GM03348 (cell line): ENCODE measurements at regions not wholly inside any gene's neighbourhood (a gene's known extent, or its start where the extent isn't known, plus 50 kb on each side); places are given as distances from the start of the nearest gene placed in this dataset.
"Not testable (repeated sequence)": the region's sequence is repeated elsewhere in the genome, so short reads cannot be mapped to it uniquely, and the experiment has no call there.

Experiments
- DNase-seq: peaks from one replicate; pipeline ENCODE4 v3.0.0; 2012; ENCODE audit warnings: low spot score

GRCh38 chr13:59416561-59416960, 747.2 kb downstream of the DIAPH3 start:
- DNase-seq, result no peak

GRCh38 chr13:59422646-59423045, 741.1 kb downstream of the DIAPH3 start:
- DNase-seq, result no peak

DNA sequence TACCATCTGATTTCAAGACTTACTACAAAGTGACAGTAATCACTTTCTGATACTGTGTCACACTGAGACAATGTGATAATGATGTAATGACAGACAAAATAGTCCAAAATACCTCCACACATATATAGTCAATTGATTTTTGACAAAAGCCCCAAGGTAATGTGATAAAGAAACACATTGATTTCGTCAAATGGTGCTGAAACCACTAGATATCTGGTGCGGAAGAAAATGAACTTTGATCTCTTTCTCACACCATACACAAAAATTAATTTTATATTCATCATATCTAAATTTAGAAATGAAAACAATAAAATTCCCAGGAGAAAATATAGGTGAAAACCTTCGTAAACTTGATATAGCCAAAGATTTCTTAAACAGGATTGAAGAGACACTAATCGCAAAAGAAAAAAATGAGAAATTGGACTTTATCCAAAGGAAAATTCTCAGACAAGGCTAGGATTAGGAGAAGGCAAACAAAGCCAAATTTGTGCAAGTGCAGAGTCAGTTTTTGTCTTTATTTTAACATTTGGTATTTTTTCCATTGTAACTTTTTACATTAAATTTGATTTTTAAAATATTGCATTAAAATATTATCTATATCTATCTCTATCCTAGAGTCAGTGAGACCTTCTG, 739.9 kb downstream of the DIAPH3 start:
- DNase-seq, result no peak

- no peak for DNase-seq
Measured at GRCh38 chr13:59424661-59425060, 739.1 kb downstream of the DIAPH3 start.

- DNase-seq, result no peak
Measured at GRCh38 chr13:59425211-59425741, 738.5 kb downstream of the DIAPH3 start.

- DNase-seq, result no peak
Measured at GRCh38 chr13:59435024-59435423, 728.7 kb downstream of the DIAPH3 start.

GRCh38 chr13:59437544-59438301, 726.0 kb downstream of the DIAPH3 start:
- DNase-seq, result no peak

DNA sequence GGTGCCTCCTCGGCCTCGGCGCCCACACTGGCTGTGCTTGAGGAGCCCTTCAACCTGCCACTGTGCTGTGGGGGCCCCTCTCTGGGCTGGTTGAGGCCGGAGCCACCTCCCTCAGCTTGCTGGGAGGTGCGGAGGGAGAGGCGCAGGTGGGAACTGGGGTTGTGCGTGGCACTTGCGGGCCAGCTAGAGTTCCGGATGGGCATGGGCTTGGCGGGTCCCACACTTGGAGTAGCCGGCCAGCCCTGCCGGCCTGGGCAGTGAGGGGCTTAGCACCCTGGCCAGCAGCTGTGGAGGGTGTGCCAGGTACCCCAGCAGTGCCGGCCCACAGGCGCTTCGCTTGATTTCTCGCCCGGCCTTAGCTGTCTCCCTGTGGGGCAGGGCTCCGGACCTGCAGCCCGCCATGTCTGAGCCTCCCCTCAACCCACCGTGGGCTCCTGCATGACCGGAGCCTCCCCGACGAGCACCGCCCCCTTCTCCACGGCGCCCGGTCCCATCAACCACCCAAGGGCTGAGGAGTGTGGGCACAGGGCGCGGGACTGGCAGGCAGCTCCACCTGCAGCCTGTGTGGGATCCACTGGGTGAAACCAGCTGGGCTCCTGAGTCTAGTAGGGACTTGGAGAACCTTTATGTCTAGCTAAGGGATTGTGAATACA, 723.8 kb downstream of the DIAPH3 start:
- DNase-seq, result no peak

DNA sequence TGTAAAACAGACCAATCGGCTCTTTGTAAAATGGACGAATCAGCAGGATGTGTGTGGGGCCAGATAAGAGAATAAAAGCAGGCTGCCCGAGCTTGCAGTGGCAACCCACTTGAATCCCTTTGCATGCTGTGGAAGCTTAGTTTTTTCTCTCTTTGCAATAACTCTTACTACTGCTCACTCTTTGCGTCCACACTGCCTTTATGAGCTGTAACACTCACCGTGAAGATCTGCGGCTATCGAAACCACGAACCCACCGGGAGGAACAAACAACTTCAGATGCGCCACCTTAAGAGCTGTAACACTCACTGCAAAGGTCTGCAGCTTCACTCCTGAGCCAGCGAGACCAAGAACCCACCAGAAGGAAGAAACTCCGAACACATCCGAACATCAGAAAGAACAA, 722.7 kb downstream of the DIAPH3 start:
- not testable (repeated sequence) for DNase-seq

GRCh38 chr13:59441596-59442280, 722.0 kb downstream of the DIAPH3 start:
- DNase-seq, result no peak

- DNase-seq, result no peak
Measured at GRCh38 chr13:59442461-59442860, 721.3 kb downstream of the DIAPH3 start.

GRCh38 chr13:59442944-59443486, 720.7 kb downstream of the DIAPH3 start:
- DNase-seq, result no peak

DNA sequence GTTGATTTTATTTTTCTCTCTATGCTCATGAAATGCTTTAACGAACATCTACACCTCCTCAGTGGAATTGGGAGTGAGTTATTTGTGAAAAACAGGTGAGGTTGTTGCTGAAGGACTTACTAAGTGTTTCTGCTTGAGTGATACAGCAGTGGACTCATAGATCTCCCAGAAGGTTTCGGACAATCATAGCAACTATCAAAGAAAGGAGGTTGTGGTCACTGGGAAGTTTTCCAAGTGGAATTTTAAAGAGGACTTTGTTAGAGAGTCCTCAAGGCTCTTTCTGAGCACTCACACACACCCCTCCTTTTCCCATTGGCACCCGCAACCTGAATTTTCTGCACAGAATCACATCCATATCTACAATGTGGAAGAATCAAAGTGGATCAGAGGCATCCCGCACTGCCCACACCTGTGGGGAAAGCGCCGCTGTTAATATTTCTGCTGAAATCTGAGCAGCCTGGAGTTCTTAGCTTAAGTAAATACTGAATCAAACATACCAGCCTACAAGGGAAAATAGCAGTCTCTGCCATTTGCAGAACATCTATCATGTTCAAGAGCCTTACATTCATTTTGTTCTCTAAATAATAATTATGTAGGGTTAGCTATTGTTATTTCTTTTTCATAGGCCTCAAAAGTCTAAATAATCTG, 719.4 kb downstream of the DIAPH3 start:
- no peak for DNase-seq

DNA sequence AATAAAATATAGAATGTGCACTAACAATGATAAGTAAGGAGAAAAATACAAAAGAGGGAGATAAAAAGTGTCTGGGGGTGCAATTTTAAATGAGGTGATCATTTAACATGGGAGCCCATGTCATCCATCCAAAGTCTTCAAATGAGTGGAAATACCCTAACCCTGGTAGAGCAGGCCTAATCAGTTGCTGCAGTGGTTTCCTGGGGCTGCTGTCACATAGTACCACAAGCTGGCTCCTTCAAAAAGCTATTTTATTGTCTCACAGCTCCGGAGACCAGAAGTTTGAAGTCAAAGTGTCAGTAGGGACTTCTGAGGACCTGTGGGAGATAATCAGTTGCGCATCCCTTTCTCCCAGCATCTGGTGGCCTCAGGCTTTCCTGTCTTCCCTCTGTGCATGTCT, 717.9 kb downstream of the DIAPH3 start:
- DNase-seq, result no peak

- DNase-seq, result no peak
Measured at GRCh38 chr13:59446391-59446790, 717.3 kb downstream of the DIAPH3 start.

DNA sequence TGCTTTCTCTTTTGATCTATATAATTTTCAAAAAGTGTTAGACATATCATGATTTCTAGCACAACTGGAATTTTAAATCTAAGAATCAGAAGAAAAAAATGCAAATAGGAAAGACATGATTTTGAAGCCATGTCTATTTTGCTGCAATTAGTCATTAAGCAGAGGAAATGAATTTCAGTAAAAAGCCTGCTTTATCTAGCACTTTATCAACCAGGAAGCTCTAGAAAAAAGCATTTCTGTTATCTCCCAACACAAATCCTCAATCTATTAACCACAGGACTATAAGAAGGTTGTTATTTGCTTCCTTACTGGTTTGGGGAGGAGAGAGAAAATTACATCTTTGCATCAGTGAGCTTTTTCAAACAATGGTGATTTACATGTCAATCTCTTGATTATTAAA, 716.7 kb downstream of the DIAPH3 start:
- DNase-seq, result no peak

DNA sequence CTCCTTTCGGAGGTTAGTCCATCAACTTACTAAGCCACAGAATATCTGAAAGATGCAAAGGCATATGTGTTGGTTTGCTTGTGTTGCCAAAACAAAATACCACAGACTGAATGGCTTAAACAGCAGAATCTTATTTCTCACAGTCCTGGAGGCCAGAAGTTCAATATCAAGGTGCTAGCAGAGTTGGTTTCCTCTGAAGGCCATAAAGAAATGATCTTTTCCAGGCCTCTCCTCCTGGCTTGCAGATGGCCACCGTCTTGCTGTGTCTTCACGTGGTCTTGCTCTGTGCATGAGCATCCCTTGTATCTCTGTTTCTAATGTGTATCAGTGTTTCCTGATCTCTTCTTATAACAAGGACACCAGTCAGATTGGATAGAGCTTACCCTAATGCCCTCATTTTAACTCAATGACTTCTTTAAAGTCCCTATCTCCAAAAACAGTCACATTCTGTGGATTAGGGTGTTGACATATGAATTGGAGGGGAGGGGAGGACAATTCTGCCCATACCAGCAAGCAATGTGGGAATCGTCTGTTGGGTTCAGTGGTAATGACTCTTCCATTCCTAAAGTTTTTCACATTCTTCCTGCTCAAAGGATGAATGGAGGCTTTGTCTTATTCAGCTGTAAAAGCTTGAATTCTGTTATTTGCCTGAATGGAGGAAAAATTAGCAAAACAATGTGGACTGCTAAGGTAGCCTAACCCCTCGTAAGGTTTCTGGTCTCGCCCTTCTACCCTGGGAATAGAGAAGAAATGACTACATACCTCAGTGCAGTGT, 715.7 kb downstream of the DIAPH3 start:
- peak; percentile 16 for DNase-seq

DNA sequence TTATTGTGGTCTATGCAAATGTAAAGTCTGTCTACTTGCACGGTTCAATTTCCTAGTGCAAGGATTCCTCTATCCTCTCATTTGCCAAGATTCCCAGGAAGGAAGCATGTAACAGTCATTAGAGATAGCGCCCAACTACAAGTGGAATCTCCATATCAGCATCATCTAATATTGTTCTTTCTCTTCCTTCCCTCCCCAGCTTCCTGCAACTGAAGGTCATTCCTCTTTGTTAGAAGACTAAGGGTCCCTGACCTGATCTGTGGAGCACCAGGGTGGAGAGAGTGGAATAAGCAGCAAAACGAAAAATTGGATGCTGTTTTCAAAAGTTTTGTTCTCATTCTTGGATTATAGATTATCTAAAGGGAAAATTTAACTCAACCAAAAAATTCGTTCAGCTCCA, 714.0 kb downstream of the DIAPH3 start:
- DNase-seq, result no peak

- DNase-seq, result no peak
Measured at GRCh38 chr13:59450229-59450628, 713.5 kb downstream of the DIAPH3 start.

DNA sequence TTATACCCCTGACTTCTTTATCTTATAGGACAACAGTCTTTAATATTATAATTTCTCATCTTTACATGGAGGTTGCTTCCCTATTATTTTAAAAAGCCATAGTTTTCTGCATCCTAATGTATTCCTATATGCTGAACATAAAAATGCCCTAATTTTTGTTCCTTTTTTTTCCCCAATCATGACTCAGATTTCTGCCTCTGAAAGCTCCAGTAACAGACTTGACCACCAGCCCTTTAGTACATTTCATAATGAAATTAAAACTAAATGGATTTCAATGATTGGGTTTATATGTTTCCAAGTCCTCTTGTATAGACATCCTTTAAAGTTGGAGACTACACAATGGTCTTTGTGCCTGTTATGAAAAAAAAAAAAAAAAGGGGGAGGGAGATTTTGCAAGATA, 712.5 kb downstream of the DIAPH3 start:
- DNase-seq, result no peak
